GM21423 (cell line): ENCODE measurements at regions not wholly inside any gene's neighbourhood (a gene's known extent, or its start where the extent isn't known, plus 50 kb on each side); places are given as distances from the start of the nearest gene placed in this dataset.
"Not testable (repeated sequence)": the region's sequence is repeated elsewhere in the genome, so short reads cannot be mapped to it uniquely, and the experiment has no call there.

ENCODE experiments used
- ATAC-seq: cut with Tn5 transposase; IDR thresholded peaks from one replicate; pipeline ENCODE4 v1.9.1; 2021; ENCODE audit warnings: mild to moderate bottlenecking, moderate library complexity; ENCODE audit not compliant: unreplicated experiment

GRCh38 chr5:1958211-1959010, 75.7 kb upstream of the IRX4 start:
- no peak for ATAC-seq

GRCh38 chr5:1955586-1955985, 72.9 kb upstream of the IRX4 start:
- no peak for ATAC-seq

- ATAC-seq: not testable (repeated sequence)
These were observed 71.0 kb upstream of the IRX4 start for GRCh38 chr5:1953710-1954109.

GRCh38 chr5:1952444-1953099, 69.8 kb upstream of the IRX4 start:
- no peak for ATAC-seq

GRCh38 chr5:1952021-1952420, 69.3 kb upstream of the IRX4 start:
- ATAC-seq: no peak

GRCh38 chr5:1951165-1951816, 68.6 kb upstream of the IRX4 start:
- ATAC-seq: no peak

GRCh38 chr5:1950708-1951103, 68.0 kb upstream of the IRX4 start:
- no peak for ATAC-seq

- ATAC-seq: no peak
These were observed 67.5 kb upstream of the IRX4 start for GRCh38 chr5:1950096-1950707.

GRCh38 chr5:1949253-1949652, 66.5 kb upstream of the IRX4 start:
- ATAC-seq: no peak

GRCh38 chr5:1948663-1949191, 66.0 kb upstream of the IRX4 start:
- no peak for ATAC-seq

GRCh38 chr5:1948111-1948510, 65.4 kb upstream of the IRX4 start:
- no peak for ATAC-seq

- no peak for ATAC-seq
These were observed 64.1 kb upstream of the IRX4 start for GRCh38 chr5:1946776-1947175.

- no peak for ATAC-seq
These were observed 63.5 kb upstream of the IRX4 start for GRCh38 chr5:1946122-1946677.

- ATAC-seq: no peak
These were observed 62.9 kb upstream of the IRX4 start for GRCh38 chr5:1945606-1946005.

- no peak for ATAC-seq
These were observed 61.7 kb upstream of the IRX4 start for GRCh38 chr5:1944408-1944807.

GRCh38 chr5:1943481-1943880, 60.8 kb upstream of the IRX4 start:
- no peak for ATAC-seq

GRCh38 chr5:1942630-1943029, 59.9 kb upstream of the IRX4 start:
- no peak for ATAC-seq

GRCh38 chr5:1942158-1942557, 59.4 kb upstream of the IRX4 start:
- no peak for ATAC-seq

- no peak for ATAC-seq
These were observed 56.5 kb upstream of the IRX4 start for GRCh38 chr5:1939256-1939655.

GRCh38 chr5:1938310-1939000, 55.7 kb upstream of the IRX4 start:
- ATAC-seq: no peak
